Motor neuron (in vitro differentiated cells): ENCODE measurements at regions not wholly inside any gene's neighbourhood (a gene's known extent, or its start where the extent isn't known, plus 50 kb on each side); places are given as distances from the start of the nearest gene placed in this dataset.
A peak's percentile ranks its signal among the peaks of the same experiment; 100 is the strongest.

Experiments
- ATAC-seq, 8 experiments: fragments of 200-7000 bp; cut with Tn5 transposase; replicated peaks in 6 of 8; 2 replicates each; pipeline ENCODE4 v1.8.0; 2021; ENCODE audit warnings: mild to moderate bottlenecking in 8 of 8, moderate library complexity in 8 of 8
- H3K27ac ChIP-seq, 2 donors: fragments of 250-450 bp; sonication (Bioruptor Pico); 2 replicates each; pipeline ENCODE4 v1.9.0; 2021; ENCODE audit warnings: antibody characterized with exemption in 2 of 2, mild to moderate bottlenecking in 2 of 2, moderate library complexity in 1 of 2
- H3K4me1 ChIP-seq, 2 donors: fragments of 250-450 bp; sonication (Bioruptor Pico); replicated peaks in 1 of 2; 2 replicates each; pipeline ENCODE4 v1.6.1; 2021; ENCODE audit warnings: antibody characterized with exemption in 2 of 2, mild to moderate bottlenecking in 2 of 2, moderate library complexity in 1 of 2
- H3K4me3 ChIP-seq, 5 donors: fragments of 250-450 bp; sonication (Bioruptor Pico); 2 replicates each; pipeline ENCODE4 v1.9.0; 2021; ENCODE audit warnings: antibody characterized with exemption in 5 of 5, mild to moderate bottlenecking in 5 of 5, moderate library complexity in 4 of 5
- WGBS, 10 experiments: fragments of 450-650 bp; shearing (Covaris generic); methylation state at CpG; one replicate each; pipeline ENCODE4 v1.0.0; 2022; 5-methylcytosine and 5-hydroxymethylcytosine counted together
- in situ Hi-C, 9 experiments: fragments of 400-800 bp; cut with MboI; loops; one replicate each; pipeline ENCODE4 v1.15.0; 2021; ENCODE audit warnings: low sequenced_read_pairs in 9 of 9, low pct_unique_long_range_greater_than_20kb in 2 of 9; ENCODE audit not compliant: unreplicated experiment in 9 of 9

DNA sequence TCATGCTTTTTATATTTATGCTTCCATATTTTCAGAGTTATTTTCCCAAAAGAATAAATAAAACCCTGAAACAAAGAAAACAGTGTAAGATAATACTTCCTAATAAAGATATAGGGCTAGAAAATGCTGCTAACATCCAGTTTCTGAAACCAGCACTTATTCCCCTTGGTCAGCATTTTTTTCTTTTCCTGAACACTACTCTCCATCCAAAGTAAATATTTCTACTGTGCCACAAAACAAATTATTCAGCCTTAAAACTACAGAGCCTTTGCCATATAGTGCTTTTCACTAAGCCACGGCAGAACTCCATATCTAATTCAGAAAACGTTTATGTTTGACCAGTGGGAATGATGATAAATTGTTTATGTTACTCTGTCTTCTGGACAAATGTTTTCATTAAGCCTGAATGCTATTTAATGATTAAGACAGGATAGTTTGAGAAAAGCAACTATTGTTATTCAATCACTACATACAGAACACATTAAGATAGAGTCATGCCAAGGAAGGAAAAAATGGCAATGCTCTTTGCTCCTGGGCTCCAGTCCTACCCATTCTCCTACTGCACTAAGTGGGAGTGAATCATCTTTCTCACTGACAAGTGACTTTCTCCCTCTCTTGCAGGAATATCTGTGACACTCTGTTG is 723.9 kb downstream of the FAT4 start:
- no peaks in the 10 kb centered on the region for H3K4me1 ChIP-seq
- in situ Hi-C loops, result no loop called here
- peak in 4 of 8 experiments; percentile 22 to 45 (median 37) for ATAC-seq
- WGBS, 10 experiments, result 0 to 80% (median 46%) methylated on average over 1 to 2 of the region's 2 CpGs; no CpG with 5 or more reads in 2 of the 10 experiments
- no peak overlapping the region for H3K4me3 ChIP-seq
- H3K27ac ChIP-seq, result no peak overlapping the region

- in situ Hi-C loops, result no loop called here
- WGBS, 10 experiments, result 20 to 100% (median 71%) methylated on average over 1 to 2 of the region's 2 CpGs; no CpG with 5 or more reads in 4 of the 10 experiments
- H3K27ac ChIP-seq, result no peak overlapping the region
- no peak overlapping the region for H3K4me3 ChIP-seq
- H3K4me1 ChIP-seq, result no peaks in the 10 kb centered on the region
- no peak for ATAC-seq
These were observed 731.4 kb downstream of the FAT4 start for GRCh38 chr4:126046081-126046614.

GRCh38 chr4:126047114-126047513 is 732.4 kb downstream of the FAT4 start:
- WGBS, 10 experiments, result 31 to 100% (median 67%) methylated on average over 1 of the region's 1 CpG; no CpG with 5 or more reads in 1 of the 10 experiments
- ATAC-seq, result no peak
- H3K4me1 ChIP-seq, result no peaks in the 10 kb centered on the region
- no peak overlapping the region for H3K27ac ChIP-seq
- H3K4me3 ChIP-seq, result no peak overlapping the region
- in situ Hi-C loops, result no loop called here

- WGBS, 10 experiments, result 0 to 100% (median 57%) methylated on average over 1 of the region's 1 CpG; no CpG with 5 or more reads in 1 of the 10 experiments
- Histone ChIP-seq H3K4me3 (no peak overlapping the region), H3K27ac (no peak overlapping the region), H3K4me1 (no peaks in the 10 kb centered on the region)
- in situ Hi-C loops, result no loop called here
- peak in 6 of 8 experiments; percentile 40 to 98 (median 78) for ATAC-seq
These were observed 737.1 kb downstream of the FAT4 start for GRCh38 chr4:126051689-126052424.

GRCh38 chr4:126056116-126056650 is 741.4 kb downstream of the FAT4 start:
- Histone ChIP-seq H3K4me3 (no peak overlapping the region), H3K27ac (no peak overlapping the region), H3K4me1 (no peaks in the 10 kb centered on the region)
- 7 to 83% (median 50%) methylated on average over 2 of the region's 2 CpGs; no CpG with 5 or more reads in 1 of the 10 experiments for WGBS, 10 experiments
- in situ Hi-C loops, result no loop called here
- ATAC-seq, result no peak

DNA sequence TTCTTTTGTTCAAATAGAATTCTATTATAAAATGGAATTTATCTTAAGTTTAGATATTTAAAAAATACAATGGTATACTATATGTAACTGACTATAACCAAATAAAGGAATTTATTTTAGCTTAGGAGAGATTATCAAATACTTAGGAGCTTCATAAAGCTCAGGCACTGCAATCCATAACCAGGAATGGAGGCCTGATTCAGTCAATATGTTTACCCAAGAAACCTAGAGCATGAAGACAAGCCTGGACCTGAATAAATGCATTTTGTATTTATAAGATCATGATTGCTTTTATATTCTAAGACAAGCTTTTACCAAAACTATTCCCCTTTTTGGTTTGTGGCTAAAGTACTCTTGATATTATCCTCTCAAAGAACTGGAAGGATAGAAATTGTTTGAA is 742.6 kb downstream of the FAT4 start:
- H3K4me1 ChIP-seq, result no peaks in the 10 kb centered on the region
- no peak overlapping the region for H3K27ac ChIP-seq
- ATAC-seq, result no peak
- no peak overlapping the region for H3K4me3 ChIP-seq
- in situ Hi-C loops, result no loop called here

DNA sequence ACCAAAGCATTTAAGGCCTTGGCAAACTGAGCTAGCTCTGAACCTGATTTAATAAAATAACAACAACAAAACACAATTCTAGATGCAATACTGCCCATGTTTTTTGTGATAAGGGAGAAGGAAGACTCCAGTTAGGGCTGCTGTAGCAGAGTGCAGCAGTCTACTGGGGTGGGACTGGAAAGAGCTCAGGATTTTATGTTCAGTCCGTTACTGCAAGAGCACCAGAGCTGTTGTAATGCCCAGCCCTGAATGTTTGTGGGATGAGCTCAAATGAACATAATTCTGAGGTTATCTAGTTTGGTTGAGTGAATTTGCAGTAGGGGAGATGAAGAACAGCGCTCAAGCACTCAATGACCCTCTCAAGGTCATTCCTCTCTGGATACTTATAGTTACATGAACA is 743.8 kb downstream of the FAT4 start:
- Histone ChIP-seq H3K4me3 (no peak overlapping the region), H3K27ac (no peak overlapping the region), H3K4me1 (no peaks in the 10 kb centered on the region)
- ATAC-seq, result no peak
- WGBS, 10 experiments, result 50 to 100% (median 89%) methylated on average over 1 to 2 of the region's 2 CpGs; no CpG with 5 or more reads in 2 of the 10 experiments
- in situ Hi-C loops, result no loop called here

GRCh38 chr4:126061655-126062054 is 746.9 kb downstream of the FAT4 start:
- Histone ChIP-seq H3K4me3 (no peak overlapping the region), H3K4me1 (no peaks in the 10 kb centered on the region), H3K27ac (no peak overlapping the region)
- ATAC-seq, result no peak
- whole genome bisulfite sequencing, 10 experiments, result 62 to 100% (median 72%) methylated on average over 2 to 4 of the region's 4 CpGs; no CpG with 5 or more reads in 4 of the 10 experiments
- in situ Hi-C loops, result no loop called here

GRCh38 chr4:126065016-126065415 is 750.3 kb downstream of the FAT4 start:
- in situ Hi-C loops, result no loop called here
- H3K4me1 ChIP-seq, result no peaks in the 10 kb centered on the region
- no peak for ATAC-seq
- no peak overlapping the region for H3K4me3 ChIP-seq
- H3K27ac ChIP-seq, result no peak overlapping the region

DNA sequence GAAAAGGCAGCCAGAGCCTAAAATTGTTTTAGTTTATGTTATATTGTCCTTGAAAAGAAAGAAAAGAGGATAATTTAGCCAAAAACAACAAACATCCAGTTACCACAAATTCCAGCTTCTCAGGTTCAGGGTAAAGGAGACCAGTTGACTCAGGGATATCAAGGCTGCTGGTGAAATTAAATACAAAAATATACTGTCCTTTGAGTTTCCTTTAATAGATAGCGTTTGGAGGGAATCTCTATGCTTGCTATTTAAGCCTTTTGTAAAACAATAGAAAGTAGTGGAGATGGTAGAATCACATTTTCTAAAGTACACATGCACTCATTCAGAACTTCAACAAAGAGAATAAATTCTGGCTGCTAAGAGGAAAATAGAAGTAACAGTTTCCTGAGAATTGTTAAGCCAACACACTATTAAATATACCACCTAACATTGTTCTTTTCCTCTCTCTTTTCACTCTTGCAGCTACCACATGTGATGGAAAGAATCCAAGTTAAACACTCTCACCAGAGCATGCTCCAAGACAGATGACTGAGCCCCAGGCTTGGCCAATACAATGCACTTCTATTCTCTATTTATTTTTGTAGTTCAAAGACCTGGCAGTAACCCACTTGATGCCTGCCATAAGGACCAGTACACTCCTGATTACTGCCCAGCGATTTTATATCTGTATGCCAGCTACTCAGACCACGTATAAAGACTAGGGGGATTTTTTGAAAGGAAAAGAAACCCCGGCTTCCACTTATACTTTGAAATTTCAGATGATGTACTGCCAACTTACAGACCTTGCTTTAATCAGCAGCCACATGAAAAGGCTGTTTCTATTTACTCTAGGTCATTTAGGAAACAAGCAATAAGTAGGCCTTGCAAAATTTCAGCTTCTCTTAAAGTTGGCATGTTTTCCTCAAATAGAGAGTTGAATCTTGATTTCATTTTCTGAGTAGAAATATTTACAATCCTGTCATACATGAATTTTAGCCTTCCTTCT is 756.9 kb downstream of the FAT4 start:
- Histone ChIP-seq H3K27ac (no peak overlapping the region), H3K4me3 (no peak overlapping the region), H3K4me1 (no peaks in the 10 kb centered on the region)
- in situ Hi-C loops, result no loop called here
- WGBS, 10 experiments, result 8 to 88% (median 67%) methylated on average over 1 to 4 of the region's 4 CpGs
- peak in 6 of 8 experiments; percentile 32 to 97 (median 66) for ATAC-seq

DNA sequence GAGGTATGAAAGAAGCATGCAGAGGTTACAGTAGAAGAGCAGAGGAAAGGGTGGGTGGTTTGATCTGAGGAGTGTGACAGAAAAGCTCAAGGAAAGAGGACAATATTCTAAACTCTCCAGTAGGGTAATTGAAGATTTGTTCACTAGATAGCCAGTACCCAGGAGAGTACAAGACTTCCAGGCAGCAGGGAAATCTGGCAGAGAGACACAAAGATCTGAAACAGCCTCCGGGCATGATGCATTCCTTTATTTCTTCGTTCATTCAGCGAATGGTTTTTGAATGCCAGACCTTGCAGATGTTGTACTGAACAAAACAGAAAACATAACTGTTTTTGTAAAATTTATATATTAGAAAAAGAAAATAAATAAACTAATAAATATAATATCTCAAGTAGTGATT is 766.6 kb downstream of the FAT4 start:
- Histone ChIP-seq H3K4me3 (no peak overlapping the region), H3K4me1 (no peaks in the 10 kb centered on the region), H3K27ac (no peak overlapping the region)
- peak in 3 of 8 experiments; percentile 38 to 42 (median 41) for ATAC-seq
- in situ Hi-C loops, result no loop called here
- 4 to 100% (median 88%) methylated on average over 1 to 3 of the region's 3 CpGs; no CpG with 5 or more reads in 1 of the 10 experiments for WGBS, 10 experiments

DNA sequence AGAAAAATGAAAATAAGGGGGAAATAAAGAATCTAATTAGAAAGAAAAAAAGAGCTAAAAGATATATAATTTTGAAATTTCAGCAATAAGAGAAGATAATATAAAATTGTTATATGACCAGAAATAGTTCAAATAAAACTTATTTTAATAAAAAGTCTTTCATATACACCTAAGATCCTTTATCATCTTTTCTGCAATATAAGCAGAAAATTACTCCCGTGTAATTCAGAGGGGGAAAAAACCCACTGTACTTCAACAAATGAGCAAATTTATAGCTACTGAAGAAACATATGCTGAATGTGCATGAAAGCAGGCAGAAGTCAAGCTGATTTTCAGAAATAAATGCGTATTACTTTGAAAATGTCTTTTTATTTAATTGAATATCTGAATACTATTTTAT is 771.3 kb downstream of the FAT4 start:
- no peak for ATAC-seq
- WGBS, 10 experiments, result 55 to 100% (median 88%) methylated on average over 1 to 2 of the region's 2 CpGs
- H3K4me1 ChIP-seq, result no peaks in the 10 kb centered on the region
- in situ Hi-C loops, result no loop called here
- H3K27ac ChIP-seq, result no peak overlapping the region
- no peak overlapping the region for H3K4me3 ChIP-seq

DNA sequence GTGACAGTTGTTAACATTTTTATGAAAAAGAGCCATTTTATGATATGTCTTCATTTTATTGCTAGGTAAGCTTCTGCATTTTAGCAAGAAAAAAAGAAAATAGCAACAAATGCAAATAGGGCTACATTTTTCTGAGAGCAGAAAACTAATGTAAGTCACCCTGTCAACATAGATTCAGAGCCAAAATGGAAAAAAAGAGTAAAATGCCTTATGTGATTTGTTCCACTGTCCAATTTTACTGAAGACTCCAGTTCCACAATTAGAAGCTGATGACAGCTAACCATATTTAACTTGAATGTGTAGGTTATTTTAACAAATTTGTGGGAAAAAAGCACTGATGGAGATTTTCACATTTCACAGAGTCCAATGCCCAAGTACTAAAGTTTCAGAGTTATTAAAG is 772.3 kb downstream of the FAT4 start:
- H3K4me1 ChIP-seq, result no peaks in the 10 kb centered on the region
- H3K27ac ChIP-seq, result no peak overlapping the region
- H3K4me3 ChIP-seq, result no peak overlapping the region
- no peak for ATAC-seq
- in situ Hi-C loops, result no loop called here
